ENCODE measurements at regions not wholly inside any gene's neighbourhood (a gene's known extent, or its start where the extent isn't known, plus 50 kb on each side); places are given as distances from the start of the nearest gene placed in this dataset.

- TF ChIP-seq CTCF (IDR thresholded peaks at IDR 0.05) = no peak
- ATAC-seq (no peak), DNase-seq (no peak)
- no peaks in the 10 kb centered on the region for H3K27me3 ChIP-seq
- H3K4me1 ChIP-seq = no peaks in the 10 kb centered on the region
- H3K27ac ChIP-seq = no peak overlapping the region
- H3K9me3 ChIP-seq = no peaks in the 10 kb centered on the region
- WGBS, 2 donors = 80 to 83% methylated on average over 1 of the region's 1 CpG
- intact Hi-C loops (cut with DNase I) = no loop called here
- H3K4me3 ChIP-seq = no peak overlapping the region
- H3K36me3 ChIP-seq = no peaks in the 10 kb centered on the region
Observed at GRCh38 chr7:136551618-136552017, 316.8 kb upstream of the CHRM2 start.

GRCh38 chr7:136549756-136550155 is 318.7 kb upstream of the CHRM2 start:
- Histone ChIP-seq H3K4me1 (no peaks in the 10 kb centered on the region), H3K27me3 (no peaks in the 10 kb centered on the region), H3K27ac (no peak overlapping the region), H3K9me3 (no peaks in the 10 kb centered on the region), H3K36me3 (no peaks in the 10 kb centered on the region), H3K4me3 (no peak overlapping the region)
- intact Hi-C loops (cut with DNase I) = no loop called here
- TF ChIP-seq CTCF (IDR thresholded peaks at IDR 0.05) = no peak
- 53 to 57% methylated on average over 1 of the region's 1 CpG for WGBS, 2 donors
- DNase-seq (no peak), ATAC-seq (no peak)

- no peak for DNase-seq
- no peak overlapping the region for H3K27ac ChIP-seq
- no peaks in the 10 kb centered on the region for H3K4me1 ChIP-seq
- no peak for TF ChIP-seq CTCF (IDR thresholded peaks at IDR 0.05)
- H3K9me3 ChIP-seq = peaks cover 0 to 23% (median 0%) of the 10 kb centered on the region in 11 donors
- H3K27me3 ChIP-seq = no peaks in the 10 kb centered on the region
- no peak overlapping the region for H3K4me3 ChIP-seq
- H3K36me3 ChIP-seq = no peaks in the 10 kb centered on the region
- intact Hi-C loops (cut with DNase I) = no loop called here
- 59 to 64% methylated on average over 8 of the region's 8 CpGs for WGBS, 2 donors
- no peak for ATAC-seq
Observed at GRCh38 chr7:136533732-136534131, 334.7 kb upstream of the CHRM2 start.

- H3K36me3 ChIP-seq = no peaks in the 10 kb centered on the region
- no peak for DNase-seq
- peaks cover 0 to 16% (median 0%) of the 10 kb centered on the region in 11 donors for H3K9me3 ChIP-seq
- H3K27me3 ChIP-seq = no peaks in the 10 kb centered on the region
- ATAC-seq = no peak
- intact Hi-C loops (cut with DNase I) = no loop called here
- H3K4me1 ChIP-seq = no peaks in the 10 kb centered on the region
- H3K27ac ChIP-seq = no peak overlapping the region
- TF ChIP-seq CTCF (IDR thresholded peaks at IDR 0.05) = no peak
- H3K4me3 ChIP-seq = no peak overlapping the region
Observed at GRCh38 chr7:136530831-136531230, 337.6 kb upstream of the CHRM2 start.

GRCh38 chr7:136528329-136528728 is 340.1 kb upstream of the CHRM2 start:
- Histone ChIP-seq H3K36me3 (no peaks in the 10 kb centered on the region), H3K27me3 (no peaks in the 10 kb centered on the region), H3K4me1 (no peaks in the 10 kb centered on the region), H3K27ac (no peak overlapping the region), H3K4me3 (no peak overlapping the region), H3K9me3 (peaks cover 0 to 5% (median 0%) of the 10 kb centered on the region in 11 donors)
- no peak for DNase-seq
- intact Hi-C loops (cut with DNase I) = no loop called here
- peak in 1 of 8 donors; percentile 37 for ATAC-seq
- no peak for TF ChIP-seq CTCF (IDR thresholded peaks at IDR 0.05)
- 46 to 63% methylated on average over 2 of the region's 2 CpGs for WGBS, 2 donors
